OCI-LY1 (cell line): ENCODE measurements at regions not wholly inside any gene's neighbourhood (a gene's known extent, or its start where the extent isn't known, plus 50 kb on each side); places are given as distances from the start of the nearest gene placed in this dataset.

Experiments
- H2AFZ ChIP-seq: fragments of 200-600 bp; sonication (generic), shearing (Covaris generic); 2 replicates; pipeline ENCODE4 v1.6.0; 2014; ENCODE audit warnings: antibody characterized with exemption, mild to moderate bottlenecking, low read length
- H3F3A ChIP-seq: fragments of 200-600 bp; sonication (generic), shearing (Covaris generic); 2 replicates; pipeline ENCODE4 v1.6.0; 2014; ENCODE audit warnings: mild to moderate bottlenecking, antibody characterized with exemption, low read length, moderate library complexity; ENCODE audit not compliant: insufficient read depth
- H3K27ac ChIP-seq: fragments of 200-600 bp; sonication (generic); 2 replicates; pipeline ENCODE4 v1.5.1; 2014; ENCODE audit warnings: low read length, mixed run types, mild to moderate bottlenecking, low read depth; ENCODE audit not compliant: poor library complexity, severe bottlenecking
- H3K27me3 ChIP-seq: fragments of 200-600 bp; sonication (generic); 2 replicates; pipeline ENCODE4 v1.6.0; 2014; ENCODE audit warnings: antibody characterized with exemption, mild to moderate bottlenecking, low read length, moderate library complexity; ENCODE audit not compliant: insufficient read depth
- H3K36me3 ChIP-seq: fragments of 200-600 bp; sonication (generic); 2 replicates; pipeline ENCODE4 v1.6.1; 2014; ENCODE audit warnings: mild to moderate bottlenecking, antibody characterized with exemption, low read length, moderate library complexity, mixed read lengths; ENCODE audit not compliant: insufficient read depth
- H3K4me1 ChIP-seq: fragments of 200-600 bp; sonication (generic); 2 replicates; pipeline ENCODE4 v1.5.1; 2014; ENCODE audit warnings: mild to moderate bottlenecking, low read length, moderate library complexity; ENCODE audit not compliant: insufficient read depth, severe bottlenecking
- H3K4me2 ChIP-seq: fragments of 200-600 bp; sonication (generic), shearing (Covaris generic); 2 replicates; pipeline ENCODE4 v1.6.1; 2014; ENCODE audit warnings: low read length
- H3K4me3 ChIP-seq: fragments of 200-600 bp; sonication (generic); 2 replicates; pipeline ENCODE4 v1.5.1; 2014; ENCODE audit warnings: low read length, low read depth, mild to moderate bottlenecking, mixed read lengths; ENCODE audit not compliant: poor library complexity, severe bottlenecking
- H3K79me2 ChIP-seq: fragments of 200-600 bp; shearing (Covaris generic); 2 replicates; pipeline ENCODE4 v1.6.1; 2016; ENCODE audit warnings: mixed run types, low read length, mixed read lengths; ENCODE audit not compliant: insufficient read depth
- H3K9ac ChIP-seq: fragments of 200-600 bp; sonication (generic), shearing (Covaris generic); 2 replicates; pipeline ENCODE4 v1.6.1; 2014; ENCODE audit warnings: mild to moderate bottlenecking, low read length, mixed read lengths
- H3K9me2 ChIP-seq: fragments of 200-600 bp; sonication (generic), shearing (Covaris generic); 2 replicates; pipeline ENCODE4 v1.6.1; 2014; ENCODE audit warnings: low read depth, mild to moderate bottlenecking, low read length, mixed read lengths
- H3K9me3 ChIP-seq: fragments of 200-600 bp; shearing (Covaris generic); 2 replicates; pipeline ENCODE4 v1.6.1; 2014; ENCODE audit warnings: low read length, mixed read lengths
- H4K20me1 ChIP-seq: fragments of 200-600 bp; sonication (generic), shearing (Covaris generic); 2 replicates; pipeline ENCODE4 v1.6.0; 2016; ENCODE audit warnings: mild to moderate bottlenecking, low read length; ENCODE audit not compliant: insufficient read depth
- EZH2 ChIP-seq: fragments of 200-600 bp; sonication (generic), shearing (Covaris generic); IDR thresholded peaks from 2 replicates; pipeline ENCODE4 v1.8.0; 2017; ENCODE audit warnings: borderline replicate concordance, mixed run types, mild to moderate bottlenecking, antibody characterized with exemption, low read length, moderate library complexity, mixed read lengths
- TF ChIP-seq, protein P1 (sequence below): fragments of 200-600 bp; sonication (generic), shearing (Covaris generic); IDR thresholded peaks from 2 replicates; pipeline ENCODE4 v1.5.1; 2017; ENCODE audit warnings: mild to moderate bottlenecking, antibody characterized with exemption, low read length, moderate library complexity, mixed read lengths

DNA sequence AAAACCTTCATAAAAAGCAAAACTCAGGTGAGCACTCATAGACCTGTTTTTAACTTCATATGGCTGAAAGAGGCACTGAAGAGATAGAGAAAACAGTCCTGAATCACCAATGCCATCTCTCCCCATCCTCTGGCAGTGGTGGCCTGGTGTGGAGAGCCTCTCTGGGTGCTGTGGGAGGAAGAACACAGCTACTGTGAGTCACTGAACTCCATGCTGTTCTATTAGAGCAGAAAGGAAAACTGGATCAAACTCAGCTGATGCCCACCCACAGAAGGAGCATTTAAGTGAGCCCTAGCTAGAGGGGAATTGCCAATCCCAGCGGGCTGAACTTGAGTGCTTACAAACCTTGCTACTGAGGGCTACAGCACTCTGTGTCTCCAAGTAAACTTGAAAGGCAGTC lies 115.3 kb upstream of the SESN3 start:
- Histone ChIP-seq H3K79me2 (no peaks in the 10 kb centered on the region), H3K4me2 (no peak overlapping the region), H3K27ac (no peak overlapping the region), H3K27me3 (no peaks in the 10 kb centered on the region), H4K20me1 (no peaks in the 10 kb centered on the region), H3K4me3 (no peak overlapping the region), H3K9me2 (no peaks in the 10 kb centered on the region), H2AFZ (no peak overlapping the region), H3K9me3 (no peaks in the 10 kb centered on the region), H3K9ac (no peak overlapping the region), H3F3A (no peaks in the 10 kb centered on the region), H3K36me3 (no peaks in the 10 kb centered on the region), H3K4me1 (no peaks in the 10 kb centered on the region)
- TF ChIP-seq, protein P1, sequence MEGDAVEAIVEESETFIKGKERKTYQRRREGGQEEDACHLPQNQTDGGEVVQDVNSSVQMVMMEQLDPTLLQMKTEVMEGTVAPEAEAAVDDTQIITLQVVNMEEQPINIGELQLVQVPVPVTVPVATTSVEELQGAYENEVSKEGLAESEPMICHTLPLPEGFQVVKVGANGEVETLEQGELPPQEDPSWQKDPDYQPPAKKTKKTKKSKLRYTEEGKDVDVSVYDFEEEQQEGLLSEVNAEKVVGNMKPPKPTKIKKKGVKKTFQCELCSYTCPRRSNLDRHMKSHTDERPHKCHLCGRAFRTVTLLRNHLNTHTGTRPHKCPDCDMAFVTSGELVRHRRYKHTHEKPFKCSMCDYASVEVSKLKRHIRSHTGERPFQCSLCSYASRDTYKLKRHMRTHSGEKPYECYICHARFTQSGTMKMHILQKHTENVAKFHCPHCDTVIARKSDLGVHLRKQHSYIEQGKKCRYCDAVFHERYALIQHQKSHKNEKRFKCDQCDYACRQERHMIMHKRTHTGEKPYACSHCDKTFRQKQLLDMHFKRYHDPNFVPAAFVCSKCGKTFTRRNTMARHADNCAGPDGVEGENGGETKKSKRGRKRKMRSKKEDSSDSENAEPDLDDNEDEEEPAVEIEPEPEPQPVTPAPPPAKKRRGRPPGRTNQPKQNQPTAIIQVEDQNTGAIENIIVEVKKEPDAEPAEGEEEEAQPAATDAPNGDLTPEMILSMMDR: no peak

DNA sequence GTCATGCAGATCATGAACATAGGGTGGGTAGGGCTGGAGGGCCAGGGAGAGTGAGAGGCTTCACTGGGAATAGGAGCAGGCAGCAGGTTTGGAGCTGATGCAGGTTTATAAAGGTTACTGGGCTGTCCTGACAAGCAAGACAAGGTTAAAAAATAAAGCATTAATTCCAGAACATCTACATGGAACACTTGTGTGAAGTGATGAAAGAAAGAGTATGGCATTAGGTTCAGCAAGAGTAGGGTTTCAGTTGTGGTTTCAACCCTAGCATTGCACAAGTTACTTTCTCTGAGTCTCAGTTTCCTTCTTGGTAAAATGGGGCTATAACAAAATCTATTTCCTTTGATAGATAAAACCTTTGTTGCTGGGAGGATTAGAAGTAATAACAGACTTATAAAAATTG lies 114.6 kb upstream of the SESN3 start:
- Histone ChIP-seq H3K27me3 (no peaks in the 10 kb centered on the region), H3K4me1 (no peaks in the 10 kb centered on the region), H3K79me2 (no peaks in the 10 kb centered on the region), H3K4me3 (no peak overlapping the region), H3K36me3 (no peaks in the 10 kb centered on the region), H3K4me2 (no peak overlapping the region), H4K20me1 (no peaks in the 10 kb centered on the region), H3K9me3 (no peaks in the 10 kb centered on the region), H3K9ac (no peak overlapping the region), H2AFZ (no peak overlapping the region), H3K9me2 (no peaks in the 10 kb centered on the region), H3K27ac (no peak overlapping the region), H3F3A (no peaks in the 10 kb centered on the region)
- no peak for TF ChIP-seq EZH2
- TF ChIP-seq, protein P1: no peak

- H3K27ac ChIP-seq: no peak overlapping the region
- H4K20me1 ChIP-seq: no peaks in the 10 kb centered on the region
- no peaks in the 10 kb centered on the region for H3K79me2 ChIP-seq
- no peak overlapping the region for H3K4me2 ChIP-seq
- H3F3A ChIP-seq: no peaks in the 10 kb centered on the region
- H3K36me3 ChIP-seq: no peaks in the 10 kb centered on the region
- TF ChIP-seq EZH2: no peak
- no peak overlapping the region for H3K9ac ChIP-seq
- H3K27me3 ChIP-seq: no peaks in the 10 kb centered on the region
- no peaks in the 10 kb centered on the region for H3K9me2 ChIP-seq
- no peaks in the 10 kb centered on the region for H3K9me3 ChIP-seq
- no peak overlapping the region for H2AFZ ChIP-seq
- H3K4me3 ChIP-seq: no peak overlapping the region
- no peaks in the 10 kb centered on the region for H3K4me1 ChIP-seq
Observed at GRCh38 chr11:95344932-95345642, 114.1 kb upstream of the SESN3 start.

DNA sequence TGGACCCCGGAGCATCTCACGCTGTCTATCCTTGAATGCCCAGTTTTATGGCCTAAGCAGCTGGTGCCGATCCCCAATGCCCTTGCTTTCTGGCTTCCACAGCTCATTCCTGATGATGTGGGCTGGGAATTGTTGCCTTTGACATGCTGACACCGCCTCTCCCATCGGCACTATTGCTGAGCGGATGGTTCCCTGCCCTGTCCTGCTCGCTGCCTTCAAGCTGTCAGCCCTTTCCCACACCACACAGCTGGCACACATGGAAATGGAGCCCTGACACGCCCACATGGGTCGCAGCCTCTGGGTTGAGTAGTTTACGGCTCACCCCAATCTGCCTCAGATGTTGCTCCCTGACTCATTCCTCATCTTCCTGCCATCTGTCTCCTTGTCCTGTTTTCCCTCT lies 110.2 kb upstream of the SESN3 start:
- H3F3A ChIP-seq: no peaks in the 10 kb centered on the region
- no peaks in the 10 kb centered on the region for H4K20me1 ChIP-seq
- no peak overlapping the region for H3K9ac ChIP-seq
- H3K36me3 ChIP-seq: no peaks in the 10 kb centered on the region
- no peak overlapping the region for H3K4me3 ChIP-seq
- no peaks in the 10 kb centered on the region for H3K4me1 ChIP-seq
- no peak for TF ChIP-seq EZH2
- TF ChIP-seq, protein P1: no peak
- H3K9me3 ChIP-seq: no peaks in the 10 kb centered on the region
- H3K9me2 ChIP-seq: no peaks in the 10 kb centered on the region
- H3K27me3 ChIP-seq: no peaks in the 10 kb centered on the region
- H3K79me2 ChIP-seq: no peaks in the 10 kb centered on the region
- no peak overlapping the region for H3K4me2 ChIP-seq
- H3K27ac ChIP-seq: no peak overlapping the region
- H2AFZ ChIP-seq: no peak overlapping the region
